Ovary (tissue), 7 donors: ENCODE measurements at regions not wholly inside any gene's neighbourhood (a gene's known extent, or its start where the extent isn't known, plus 50 kb on each side); places are given as distances from the start of the nearest gene placed in this dataset.
"Not testable (repeated sequence)": the region's sequence is repeated elsewhere in the genome, so short reads cannot be mapped to it uniquely, and the experiment has no call there.

Source experiments
- DNase-seq, 5 donors: peaks; one replicate each; pipeline ENCODE4 v3.0.0-alpha.2; 2019 to 2020
- H3K27ac ChIP-seq, 2 donors: fragments of 200-600 bp; one replicate each; pipeline versions ENCODE4 v1.5.1 to v1.8.0; 2019 to 2022
- H3K27me3 ChIP-seq: fragments of 200-600 bp; one replicate; pipeline ENCODE4 v1.8.0; 2022
- H3K36me3 ChIP-seq: fragments of 200-600 bp; sonication (generic); one replicate; pipeline ENCODE4 v1.5.1; 2019
- H3K4me1 ChIP-seq: one replicate; pipeline ENCODE4 v1.8.1; 2013; ENCODE audit warnings: mild to moderate bottlenecking, moderate library complexity; ENCODE audit not compliant: insufficient read depth
- H3K4me3 ChIP-seq: fragments of 200-600 bp; sonication (generic); one replicate; pipeline ENCODE4 v1.5.1; 2017
- H3K9me3 ChIP-seq, 2 donors: fragments of 200-600 bp in 1 of 2; sonication (generic) in 1 of 2; one replicate each; pipeline versions ENCODE4 v1.5.1 to v1.8.1; 2013 to 2019; ENCODE audit warnings: mild to moderate bottlenecking in 1 of 2, moderate library complexity in 1 of 2
- EP300 ChIP-seq: sonication (generic); formaldehyde crosslinking; IDR thresholded peaks from one replicate; pipeline ENCODE4 v1.6.1; 2017; ENCODE audit warnings: antibody characterized with exemption
- POLR2A ChIP-seq: fragments of 450-650 bp; IDR thresholded peaks from one replicate; pipeline ENCODE4 v1.6.1; 2017; ENCODE audit warnings: antibody characterized with exemption, mild to moderate bottlenecking, moderate library complexity
- WGBS, 3 donors: extraction: QIAGEN DNeasy Blood & Tissue Kit in 1 of 3; methylation state at CpG; one replicate each; pipeline versions ENCODE4 v1.1.5 to v1.1.7; 2013 to 2017; 5-methylcytosine and 5-hydroxymethylcytosine counted together
- intact Hi-C, 4 donors: fragments of 100-400 bp; cut with DNase I; formaldehyde crosslinking; loops; one replicate each; pipeline versions ENCODE4 v1.11.0 to v1.15.1; 2022 to 2023
- TF ChIP-seq, protein P1 (sequence below), 3 donors: fragments of 450-650 bp in 2 of 3; fragments of 200-600 bp in 1 of 3; IDR thresholded peaks; one replicate each; pipeline versions ENCODE4 v1.5.1 to v1.8.0; 2016 to 2022; ENCODE audit warnings: antibody characterized with exemption in 3 of 3, mild to moderate bottlenecking in 1 of 3
- donor health status: DM: no; HTN: no; CAD: no; lungs with moderate emphysema.
- donor health status: DM: no; HTN: no; CAD: no.
- donor health status: Bipolar disorder and iron deficiency.
- donor health status: DM: no; HTN: no; CAD: no.
- donor health status: DM: yes; HTN: yes; CAD: no.

DNA sequence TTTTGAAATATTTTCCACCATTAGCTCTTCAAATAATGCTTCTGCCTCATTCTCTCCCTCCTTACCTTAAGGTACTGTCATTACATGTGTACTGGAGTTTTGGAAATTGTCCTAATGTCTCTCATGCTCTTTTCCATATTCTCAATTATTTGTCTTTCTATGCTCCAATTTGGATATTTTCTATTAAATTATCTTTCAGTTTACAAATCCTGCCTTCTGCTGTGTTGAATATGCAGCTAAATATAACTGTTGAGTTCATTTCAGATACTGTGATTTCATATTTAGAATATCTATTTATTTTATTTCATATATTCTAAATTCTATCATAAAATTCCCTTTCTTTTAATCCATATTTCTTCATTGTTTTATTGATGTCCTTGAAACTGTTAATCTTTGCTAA lies 388.0 kb upstream of the CDIN1 start:
- Histone ChIP-seq H3K4me3 (no peak overlapping the region), H3K27ac (no peak overlapping the region), H3K4me1 (no peaks in the 10 kb centered on the region), H3K9me3 (no peaks in the 10 kb centered on the region), H3K27me3 (no peaks in the 10 kb centered on the region), H3K36me3 (no peaks in the 10 kb centered on the region)
- no peak for DNase-seq
- intact Hi-C loops = no loop called here
- no peak for TF ChIP-seq POLR2A
- no peak for TF ChIP-seq EP300
- TF ChIP-seq, protein P1, sequence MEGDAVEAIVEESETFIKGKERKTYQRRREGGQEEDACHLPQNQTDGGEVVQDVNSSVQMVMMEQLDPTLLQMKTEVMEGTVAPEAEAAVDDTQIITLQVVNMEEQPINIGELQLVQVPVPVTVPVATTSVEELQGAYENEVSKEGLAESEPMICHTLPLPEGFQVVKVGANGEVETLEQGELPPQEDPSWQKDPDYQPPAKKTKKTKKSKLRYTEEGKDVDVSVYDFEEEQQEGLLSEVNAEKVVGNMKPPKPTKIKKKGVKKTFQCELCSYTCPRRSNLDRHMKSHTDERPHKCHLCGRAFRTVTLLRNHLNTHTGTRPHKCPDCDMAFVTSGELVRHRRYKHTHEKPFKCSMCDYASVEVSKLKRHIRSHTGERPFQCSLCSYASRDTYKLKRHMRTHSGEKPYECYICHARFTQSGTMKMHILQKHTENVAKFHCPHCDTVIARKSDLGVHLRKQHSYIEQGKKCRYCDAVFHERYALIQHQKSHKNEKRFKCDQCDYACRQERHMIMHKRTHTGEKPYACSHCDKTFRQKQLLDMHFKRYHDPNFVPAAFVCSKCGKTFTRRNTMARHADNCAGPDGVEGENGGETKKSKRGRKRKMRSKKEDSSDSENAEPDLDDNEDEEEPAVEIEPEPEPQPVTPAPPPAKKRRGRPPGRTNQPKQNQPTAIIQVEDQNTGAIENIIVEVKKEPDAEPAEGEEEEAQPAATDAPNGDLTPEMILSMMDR (IDR thresholded peaks at IDR 0.05) = no peak

- DNase-seq, H3K27me3 ChIP-seq, H3K9me3 ChIP-seq, H3K4me3 ChIP-seq, H3K36me3 ChIP-seq, intact Hi-C loops, H3K4me1 ChIP-seq, H3K27ac ChIP-seq: not testable (repeated sequence)
- 95 to 97% (median 96%) methylated on average over 28 to 30 of the region's 30 CpGs for WGBS, 3 donors
Observed at GRCh38 chr15:36195361-36196007, 383.9 kb upstream of the CDIN1 start.

GRCh38 chr15:36208868-36209582 lies 370.4 kb upstream of the CDIN1 start:
- no peak for DNase-seq
- Histone ChIP-seq H3K4me1 (no peaks in the 10 kb centered on the region), H3K36me3 (no peaks in the 10 kb centered on the region), H3K9me3 (no peaks in the 10 kb centered on the region), H3K27me3 (no peaks in the 10 kb centered on the region), H3K4me3 (no peak overlapping the region), H3K27ac (no peak overlapping the region)
- intact Hi-C loops = no loop called here
- no peak for TF ChIP-seq POLR2A
- TF ChIP-seq, protein P1 (IDR thresholded peaks at IDR 0.05) = no peak
- TF ChIP-seq EP300 = no peak
- WGBS, 3 donors = 39 to 58% (median 55%) methylated on average over 3 of the region's 3 CpGs

DNA sequence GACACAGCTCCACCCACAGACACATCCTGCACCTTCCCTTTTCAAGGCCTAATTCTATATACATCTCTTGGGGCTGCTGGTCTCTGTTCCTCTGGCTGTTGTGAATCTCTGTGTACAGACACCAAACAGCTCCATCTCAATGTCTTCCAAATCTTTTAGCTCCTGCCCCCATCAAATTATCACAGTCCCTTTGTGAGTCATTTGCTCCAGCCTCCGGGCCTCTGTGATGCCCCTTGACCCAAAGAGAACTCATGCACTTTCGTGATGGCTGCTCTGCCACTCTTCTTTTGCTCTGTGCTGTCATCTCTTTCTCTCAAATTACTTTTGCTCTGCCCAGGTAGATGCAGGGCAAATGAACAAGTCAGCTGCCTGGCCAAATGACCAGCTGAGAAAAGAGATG lies 369.0 kb upstream of the CDIN1 start:
- H3K27me3 ChIP-seq = no peaks in the 10 kb centered on the region
- intact Hi-C loops = no loop called here
- DNase-seq = no peak
- H3K36me3 ChIP-seq = no peaks in the 10 kb centered on the region
- no peak for TF ChIP-seq EP300
- no peak for TF ChIP-seq POLR2A
- TF ChIP-seq, protein P1 (IDR thresholded peaks at IDR 0.05) = no peak
- H3K4me3 ChIP-seq = no peak overlapping the region
- 56 to 70% (median 69%) methylated on average over 2 of the region's 2 CpGs for WGBS, 3 donors
- H3K9me3 ChIP-seq = no peaks in the 10 kb centered on the region
- no peaks in the 10 kb centered on the region for H3K4me1 ChIP-seq
- H3K27ac ChIP-seq = no peak overlapping the region

GRCh38 chr15:36218322-36218721 lies 361.1 kb upstream of the CDIN1 start:
- Histone ChIP-seq H3K9me3 (no peaks in the 10 kb centered on the region), H3K36me3 (no peaks in the 10 kb centered on the region), H3K4me1 (no peaks in the 10 kb centered on the region), H3K4me3 (no peak overlapping the region), H3K27ac (no peak overlapping the region), H3K27me3 (no peaks in the 10 kb centered on the region)
- intact Hi-C loops = no loop called here
- no peak for DNase-seq
- 86 to 90% (median 88%) methylated on average over 3 of the region's 3 CpGs for WGBS, 3 donors
- TF ChIP-seq, protein P1 (IDR thresholded peaks at IDR 0.05) = no peak
- TF ChIP-seq EP300 (no peak), POLR2A (no peak)
